HepG2 (cell line): ENCODE measurements at regions not wholly inside any gene's neighbourhood (a gene's known extent, or its start where the extent isn't known, plus 50 kb on each side); places are given as distances from the start of the nearest gene placed in this dataset.

Source experiments
- ATAC-seq: fragments of 200-7000 bp; cut with Tn5 transposase; 3 replicates; pipeline ENCODE4 v1.9.1; 2020; ENCODE audit warnings: mild to moderate bottlenecking, moderate library complexity
- BruUV-seq: library from RNA; stranded (reverse); fragments of 400-500 nt; replicated peaks from 2 replicates; lab custom pipeline; 2021; lab: Mats Ljungman, UMichigan
- CTCF ChIA-PET: fragments of 300-600 bp; formaldehyde crosslinking; extraction: SDS; loops from one replicate; lab custom pipeline; 2021; ENCODE audit warnings: low total read pairs, inconsistent platforms, low intra/inter-chr PET ratio; lab: Yijun Ruan, JAX
- POLR2A ChIA-PET: fragments of 350-600 bp; sonication (Branson Sonifier 250); formaldehyde crosslinking; loops from one replicate; lab custom pipeline; 2020; ENCODE audit warnings: antibody characterized with exemption, inconsistent platforms; lab: Yijun Ruan, JAX
- DNase-seq: peaks from one replicate; pipeline ENCODE4 v3.0.0-alpha.2; 2015; ENCODE audit warnings: low spot score
- FAIRE-seq: peaks from 3 replicates; lab custom pipeline; 2011; peaks lifted over from hg19 to GRCh38; lab: Jason Lieb, UNC
- H2AFZ ChIP-seq: one replicate; pipeline ENCODE4 v1.6.1; 2011; ENCODE audit warnings: low read length, inconsistent platforms
- H3K27ac ChIP-seq: fragments of 300-600 bp; 3 replicates; pipeline ENCODE4 v1.8.0; 2011; ENCODE audit warnings: mixed run types, mild to moderate bottlenecking, mixed read lengths, low read length, inconsistent platforms; ENCODE audit not compliant: insufficient read depth; ENCODE audit errors: extremely low read length
- H3K27me3 ChIP-seq, 2 experiments: fragments of 200-600 bp in 1 of 2; 2 replicates in 1 of 2; 3 replicates in 1 of 2; pipeline versions ENCODE4 v1.6.0 to v1.8.0; 2011; ENCODE audit warnings: low read length in 2 of 2, mild to moderate bottlenecking in 2 of 2, moderate library complexity in 2 of 2, inconsistent platforms in 1 of 2; ENCODE audit not compliant: insufficient read depth in 2 of 2, control insufficient read depth in 1 of 2
- H3K36me3 ChIP-seq, 2 experiments: fragments of 200-600 bp in 1 of 2; replicated peaks in 1 of 2; 2 replicates in 1 of 2; 3 replicates in 1 of 2; pipeline versions ENCODE4 v1.5.1 to v1.8.0; 2011; ENCODE audit warnings: low read length in 2 of 2, inconsistent platforms in 1 of 2; ENCODE audit not compliant: insufficient read depth in 2 of 2, control insufficient read depth in 1 of 2
- H3K4me1 ChIP-seq: 2 replicates; pipeline ENCODE4 v1.5.1; 2012; ENCODE audit warnings: low read length, inconsistent platforms; ENCODE audit not compliant: insufficient read depth
- H3K4me2 ChIP-seq: 2 replicates; pipeline ENCODE4 v1.6.0; 2011; ENCODE audit warnings: low read depth, low read length, inconsistent platforms
- H3K4me3 ChIP-seq, 3 experiments: fragments of 200-600 bp in 1 of 3; sonication (generic), shearing (Covaris generic) in 1 of 3; replicated peaks in 1 of 3; 2 replicates each; pipeline ENCODE4 v1.5.1; 2011 to 2016; ENCODE audit warnings: low read length in 3 of 3, inconsistent platforms in 2 of 3, low read depth in 2 of 3, mild to moderate bottlenecking in 2 of 3, control low read depth in 1 of 3, mixed read lengths in 1 of 3; ENCODE audit not compliant: insufficient read depth in 1 of 3
- H3K79me2 ChIP-seq: one replicate; pipeline ENCODE4 v1.6.1; 2011; ENCODE audit warnings: low read length, inconsistent platforms; ENCODE audit not compliant: insufficient read depth
- H3K9ac ChIP-seq: 2 replicates; pipeline ENCODE4 v1.6.0; 2011; ENCODE audit warnings: mild to moderate bottlenecking, low read depth, low read length, inconsistent platforms; ENCODE audit not compliant: insufficient read depth
- H3K9me3 ChIP-seq: 2 replicates; pipeline ENCODE4 v1.5.1; 2012; ENCODE audit warnings: mild to moderate bottlenecking, low read length
- H4K20me1 ChIP-seq: 2 replicates; pipeline ENCODE4 v1.6.0; 2011; ENCODE audit warnings: inconsistent platforms, mild to moderate bottlenecking, low read length, moderate library complexity; ENCODE audit not compliant: insufficient read depth
- POGZ ChIP-seq: sonication (generic); formaldehyde crosslinking; IDR thresholded peaks from 2 replicates; pipeline ENCODE4 v1.4.0; 2020; ENCODE audit warnings: mild to moderate bottlenecking, missing genetic modification reagents
- ZNF292 ChIP-seq: sonication (generic); formaldehyde crosslinking; IDR thresholded peaks from 2 replicates; pipeline ENCODE4 v1.8.1; 2022; ENCODE audit warnings: mild to moderate bottlenecking, low read depth, missing genetic modification reagents, borderline replicate concordance
- ZNF607 ChIP-seq: sonication (generic); formaldehyde crosslinking; IDR thresholded peaks from 2 replicates; pipeline ENCODE4 v1.5.1; 2020; ENCODE audit warnings: missing genetic modification reagents, mild to moderate bottlenecking, borderline replicate concordance
- WGBS: methylation state at CpG from one replicate; pipeline ENCODE4 v1.1.6; 2017; ENCODE audit warnings: low lambda C conversion rate; 5-methylcytosine and 5-hydroxymethylcytosine counted together
- in situ Hi-C: cut with HindIII; loops from 2 replicates; pipeline ENCODE4 v1.10.0; 2017; ENCODE audit warnings: low pct_unique_long_range_greater_than_20kb; ENCODE audit not compliant: extremely low pct_ligation_motif_present
- intact Hi-C: fragments of 100-400 bp; cut with micrococcal nuclease; formaldehyde crosslinking; loops from one replicate; pipeline ENCODE4 v1.10.0; 2022; ENCODE audit not compliant: unreplicated experiment
- TF ChIP-seq, protein P1 (sequence below): sonication (generic); formaldehyde crosslinking; IDR thresholded peaks from one replicate; pipeline ENCODE4 v1.5.1; 2020; ENCODE audit warnings: mild to moderate bottlenecking, missing genetic modification reagents; ENCODE audit errors: not compliant biosample characterization
- TF ChIP-seq, protein P2 (sequence below): fragments of 450-650 bp; IDR thresholded peaks from 2 replicates; pipeline ENCODE4 v1.6.1; 2016
- TF ChIP-seq, protein P3 (sequence below): sonication (generic); formaldehyde crosslinking; IDR thresholded peaks from 2 replicates; pipeline ENCODE4 v1.5.0; 2020; ENCODE audit warnings: mild to moderate bottlenecking, missing genetic modification reagents

DNA sequence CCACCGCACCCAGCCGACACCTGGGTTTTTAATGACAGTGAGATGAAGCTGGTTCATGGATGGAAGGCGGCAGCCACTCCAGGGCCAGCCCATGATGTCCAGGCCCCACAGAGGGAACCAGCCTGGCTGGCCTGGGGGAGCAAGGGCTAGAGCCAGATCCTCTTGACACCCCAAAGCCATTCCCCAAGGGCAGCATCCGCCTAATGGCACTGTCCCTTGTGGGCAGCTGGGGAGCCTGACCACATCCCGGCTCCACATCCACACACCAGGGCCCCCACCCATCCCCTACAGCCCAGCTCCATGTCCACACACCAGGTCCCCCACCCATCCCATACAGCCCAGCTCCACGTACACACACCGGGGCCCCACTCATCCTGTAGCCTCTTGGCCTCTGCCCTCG lies 53.3 kb upstream of the ACSF3 start (continued):
- TF ChIP-seq, protein P1, sequence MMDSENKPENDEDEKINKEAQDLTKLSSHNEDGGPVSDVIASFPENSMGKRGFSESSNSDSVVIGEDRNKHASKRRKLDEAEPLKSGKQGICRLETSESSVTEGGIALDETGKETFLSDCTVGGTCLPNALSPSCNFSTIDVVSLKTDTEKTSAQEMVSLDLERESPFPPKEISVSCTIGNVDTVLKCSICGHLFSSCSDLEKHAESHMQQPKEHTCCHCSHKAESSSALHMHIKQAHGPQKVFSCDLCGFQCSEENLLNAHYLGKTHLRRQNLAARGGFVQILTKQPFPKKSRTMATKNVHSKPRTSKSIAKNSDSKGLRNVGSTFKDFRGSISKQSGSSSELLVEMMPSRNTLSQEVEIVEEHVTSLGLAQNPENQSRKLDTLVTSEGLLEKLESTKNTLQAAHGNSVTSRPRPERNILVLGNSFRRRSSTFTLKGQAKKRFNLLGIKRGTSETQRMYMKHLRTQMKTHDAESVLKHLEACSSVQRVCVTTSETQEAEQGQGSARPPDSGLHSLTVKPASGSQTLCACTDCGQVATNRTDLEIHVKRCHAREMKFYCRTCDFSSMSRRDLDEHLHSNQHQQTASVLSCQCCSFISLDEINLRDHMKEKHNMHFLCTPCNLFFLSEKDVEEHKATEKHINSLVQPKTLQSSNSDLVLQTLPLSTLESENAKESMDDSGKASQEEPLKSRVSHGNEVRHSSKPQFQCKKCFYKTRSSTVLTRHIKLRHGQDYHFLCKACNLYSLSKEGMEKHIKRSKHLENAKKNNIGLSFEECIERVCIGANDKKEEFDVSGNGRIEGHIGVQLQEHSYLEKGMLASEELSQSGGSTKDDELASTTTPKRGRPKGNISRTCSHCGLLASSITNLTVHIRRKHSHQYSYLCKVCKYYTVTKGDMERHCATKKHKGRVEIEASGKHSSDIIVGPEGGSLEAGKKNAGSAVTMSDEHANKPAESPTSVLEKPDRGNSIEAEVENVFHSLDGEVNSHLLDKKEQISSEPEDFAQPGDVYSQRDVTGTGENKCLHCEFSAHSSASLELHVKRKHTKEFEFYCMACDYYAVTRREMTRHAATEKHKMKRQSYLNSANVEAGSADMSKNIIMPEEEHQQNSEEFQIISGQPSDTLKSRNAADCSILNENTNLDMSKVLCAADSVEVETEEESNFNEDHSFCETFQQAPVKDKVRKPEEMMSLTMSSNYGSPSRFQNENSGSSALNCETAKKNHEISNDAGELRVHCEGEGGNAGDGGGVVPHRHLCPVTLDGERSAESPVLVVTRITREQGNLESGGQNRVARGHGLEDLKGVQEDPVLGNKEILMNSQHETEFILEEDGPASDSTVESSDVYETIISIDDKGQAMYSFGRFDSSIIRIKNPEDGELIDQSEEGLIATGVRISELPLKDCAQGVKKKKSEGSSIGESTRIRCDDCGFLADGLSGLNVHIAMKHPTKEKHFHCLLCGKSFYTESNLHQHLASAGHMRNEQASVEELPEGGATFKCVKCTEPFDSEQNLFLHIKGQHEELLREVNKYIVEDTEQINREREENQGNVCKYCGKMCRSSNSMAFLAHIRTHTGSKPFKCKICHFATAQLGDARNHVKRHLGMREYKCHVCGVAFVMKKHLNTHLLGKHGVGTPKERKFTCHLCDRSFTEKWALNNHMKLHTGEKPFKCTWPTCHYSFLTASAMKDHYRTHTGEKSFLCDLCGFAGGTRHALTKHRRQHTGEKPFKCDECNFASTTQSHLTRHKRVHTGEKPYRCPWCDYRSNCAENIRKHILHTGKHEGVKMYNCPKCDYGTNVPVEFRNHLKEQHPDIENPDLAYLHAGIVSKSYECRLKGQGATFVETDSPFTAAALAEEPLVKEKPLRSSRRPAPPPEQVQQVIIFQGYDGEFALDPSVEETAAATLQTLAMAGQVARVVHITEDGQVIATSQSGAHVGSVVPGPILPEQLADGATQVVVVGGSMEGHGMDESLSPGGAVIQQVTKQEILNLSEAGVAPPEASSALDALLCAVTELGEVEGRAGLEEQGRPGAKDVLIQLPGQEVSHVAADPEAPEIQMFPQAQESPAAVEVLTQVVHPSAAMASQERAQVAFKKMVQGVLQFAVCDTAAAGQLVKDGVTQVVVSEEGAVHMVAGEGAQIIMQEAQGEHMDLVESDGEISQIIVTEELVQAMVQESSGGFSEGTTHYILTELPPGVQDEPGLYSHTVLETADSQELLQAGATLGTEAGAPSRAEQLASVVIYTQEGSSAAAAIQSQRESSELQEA: no peak

DNA sequence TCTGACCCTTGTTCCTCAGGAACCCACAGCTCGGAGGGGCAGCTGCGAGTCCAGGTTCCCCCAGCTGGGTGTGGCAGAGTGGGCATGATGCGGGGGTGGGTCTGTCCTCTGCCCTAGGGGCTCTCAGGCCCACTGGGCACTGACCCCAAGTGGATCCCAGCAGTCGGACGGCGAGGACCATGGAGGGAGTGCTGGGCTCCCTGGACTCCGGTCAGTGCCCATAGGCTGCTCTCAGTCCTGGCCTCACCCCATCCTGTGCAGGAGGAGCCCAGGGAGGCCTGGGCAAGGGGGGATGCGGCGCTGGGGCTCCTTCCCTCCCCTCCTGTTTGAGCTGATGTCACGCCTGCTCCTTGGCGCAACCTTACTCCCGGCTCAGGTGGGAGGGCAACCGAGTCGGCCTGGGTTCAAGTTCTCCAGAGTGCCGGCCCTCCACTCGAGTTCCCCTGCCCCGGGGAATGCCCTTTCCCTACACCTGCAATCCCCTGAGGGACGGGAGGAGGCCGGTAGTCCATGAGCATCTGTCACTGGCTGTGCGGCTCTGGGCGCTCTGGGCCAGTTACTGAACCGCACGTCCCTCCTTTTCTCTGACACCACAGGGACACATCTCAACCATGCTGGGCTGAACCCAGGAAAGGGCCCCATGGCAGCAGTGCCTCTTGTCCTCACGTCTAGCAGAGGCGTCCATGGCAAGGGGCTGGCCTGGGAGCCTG lies 52.6 kb upstream of the ACSF3 start:
- in situ Hi-C loops (no loop called here), intact Hi-C loops (no loop called here)
- ATAC-seq (no peak), DNase-seq (no peak), FAIRE-seq (no peak)
- Histone ChIP-seq H3K27ac (no peak overlapping the region), H3K4me1 (no peaks in the 10 kb centered on the region), H3K4me3 (no peak overlapping the region), H4K20me1 (peaks cover 8% of the 10 kb centered on the region; the same call in 1 of the 2 replicates), H3K4me2 (no peak overlapping the region), H3K79me2 (no peaks in the 10 kb centered on the region), H3K9me3 (no peaks in the 10 kb centered on the region), H3K9ac (no peak overlapping the region), H3K36me3 (no peaks in the 10 kb centered on the region), H3K27me3 (peaks cover 19 to 93% of the 10 kb centered on the region in 2 experiments)
- WGBS: 36% methylated on average over 16 of the region's 25 CpGs
- BruUV-seq: no TSS peak
- POLR2A ChIA-PET: no interaction called here
- CTCF ChIA-PET: no interaction called here
- TF ChIP-seq, protein P2, sequence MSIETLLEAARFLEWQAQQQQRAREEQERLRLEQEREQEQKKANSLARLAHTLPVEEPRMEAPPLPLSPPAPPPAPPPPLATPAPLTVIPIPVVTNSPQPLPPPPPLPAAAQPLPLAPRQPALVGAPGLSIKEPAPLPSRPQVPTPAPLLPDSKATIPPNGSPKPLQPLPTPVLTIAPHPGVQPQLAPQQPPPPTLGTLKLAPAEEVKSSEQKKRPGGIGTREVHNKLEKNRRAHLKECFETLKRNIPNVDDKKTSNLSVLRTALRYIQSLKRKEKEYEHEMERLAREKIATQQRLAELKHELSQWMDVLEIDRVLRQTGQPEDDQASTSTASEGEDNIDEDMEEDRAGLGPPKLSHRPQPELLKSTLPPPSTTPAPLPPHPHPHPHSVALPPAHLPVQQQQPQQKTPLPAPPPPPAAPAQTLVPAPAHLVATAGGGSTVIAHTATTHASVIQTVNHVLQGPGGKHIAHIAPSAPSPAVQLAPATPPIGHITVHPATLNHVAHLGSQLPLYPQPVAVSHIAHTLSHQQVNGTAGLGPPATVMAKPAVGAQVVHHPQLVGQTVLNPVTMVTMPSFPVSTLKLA: no peak
- no peak for TF ChIP-seq POGZ
- no peak for TF ChIP-seq ZNF292
- TF ChIP-seq, protein P3, sequence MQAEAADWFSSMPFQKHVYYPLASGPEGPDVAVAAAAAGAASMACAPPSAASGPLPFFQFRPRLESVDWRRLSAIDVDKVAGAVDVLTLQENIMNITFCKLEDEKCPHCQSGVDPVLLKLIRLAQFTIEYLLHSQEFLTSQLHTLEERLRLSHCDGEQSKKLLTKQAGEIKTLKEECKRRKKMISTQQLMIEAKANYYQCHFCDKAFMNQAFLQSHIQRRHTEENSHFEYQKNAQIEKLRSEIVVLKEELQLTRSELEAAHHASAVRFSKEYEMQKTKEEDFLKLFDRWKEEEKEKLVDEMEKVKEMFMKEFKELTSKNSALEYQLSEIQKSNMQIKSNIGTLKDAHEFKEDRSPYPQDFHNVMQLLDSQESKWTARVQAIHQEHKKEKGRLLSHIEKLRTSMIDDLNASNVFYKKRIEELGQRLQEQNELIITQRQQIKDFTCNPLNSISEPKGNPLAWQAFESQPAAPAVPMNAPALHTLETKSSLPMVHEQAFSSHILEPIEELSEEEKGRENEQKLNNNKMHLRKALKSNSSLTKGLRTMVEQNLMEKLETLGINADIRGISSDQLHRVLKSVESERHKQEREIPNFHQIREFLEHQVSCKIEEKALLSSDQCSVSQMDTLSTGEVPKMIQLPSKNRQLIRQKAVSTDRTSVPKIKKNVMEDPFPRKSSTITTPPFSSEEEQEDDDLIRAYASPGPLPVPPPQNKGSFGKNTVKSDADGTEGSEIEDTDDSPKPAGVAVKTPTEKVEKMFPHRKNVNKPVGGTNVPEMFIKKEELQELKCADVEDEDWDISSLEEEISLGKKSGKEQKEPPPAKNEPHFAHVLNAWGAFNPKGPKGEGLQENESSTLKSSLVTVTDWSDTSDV (CRISPR knock-in tag): no peak
- no peak for TF ChIP-seq ZNF607 (CRISPR knock-in tag)
- TF ChIP-seq, all 625 proteins: peak for 0
- H2AFZ ChIP-seq: no peak overlapping the region
